Sciatic nerve (tissue), 2 donors: ENCODE measurements at regions not wholly inside any gene's neighbourhood (a gene's known extent, or its start where the extent isn't known, plus 50 kb on each side); places are given as distances from the start of the nearest gene placed in this dataset.
A peak's percentile ranks its signal among the peaks of the same experiment; 100 is the strongest.
"Not testable (repeated sequence)": the region's sequence is repeated elsewhere in the genome, so short reads cannot be mapped to it uniquely, and the experiment has no call there.

ENCODE experiments used
- ATAC-seq: fragments of 200-7000 bp; cut with Tn5 transposase; one replicate; pipeline ENCODE4 v1.9.1; 2020; ENCODE audit warnings: mild to moderate bottlenecking, moderate library complexity
- DNase-seq: peaks from one replicate; pipeline ENCODE4 v3.0.0-alpha.2; 2020; ENCODE audit warnings: low spot score
- intact Hi-C: fragments of 100-400 bp; cut with DNase I; formaldehyde crosslinking; loops from one replicate; pipeline ENCODE4 v1.14.2; 2022
- donor health status: DM: no; HTN: no; CAD: no.
- donor health status: DM: no; HTN: no; CAD: no.

- DNase-seq (no peak), ATAC-seq (no peak)
- intact Hi-C loops = no loop called here
Measured at GRCh38 chr15:88992912-88993376, 79.8 kb upstream of the MFGE8 start.

- intact Hi-C loops = no loop called here
- DNase-seq (no peak), ATAC-seq (no peak)
Measured at GRCh38 chr15:88993662-88994061, 80.5 kb upstream of the MFGE8 start.

- no peak for ATAC-seq
- intact Hi-C loops = no loop called here
- DNase-seq = no peak
Measured at GRCh38 chr15:88994286-88994685, 81.1 kb upstream of the MFGE8 start.

GRCh38 chr15:88995449-88995848 lies 82.3 kb upstream of the MFGE8 start:
- ATAC-seq (no peak), DNase-seq (no peak)
- intact Hi-C loops = no loop called here

GRCh38 chr15:88997531-88997930 lies 84.4 kb upstream of the MFGE8 start:
- DNase-seq (no peak), ATAC-seq (no peak)
- intact Hi-C loops = no loop called here

- intact Hi-C loops = no loop called here
- no peak for ATAC-seq
- DNase-seq = no peak
Measured at GRCh38 chr15:88998980-88999713, 86.0 kb upstream of the MFGE8 start.

GRCh38 chr15:89001708-89002275 lies 86.5 kb upstream of the ABHD2 start:
- intact Hi-C loops = loop anchor here (5.0 kb wide), 1 partner anchor 99 kb away; no protein-coding TSS in a partner anchor
- ATAC-seq, DNase-seq: not testable (repeated sequence)

GRCh38 chr15:89002281-89002761 lies 85.9 kb upstream of the ABHD2 start:
- DNase-seq (no peak), ATAC-seq (peak; percentile 75)
- intact Hi-C loops = loop anchor here (5.0 kb wide), 1 partner anchor 100 kb away; no protein-coding TSS in a partner anchor

- peak; percentile 19 for ATAC-seq
- no peak for DNase-seq
- intact Hi-C loops = loop anchor here (5.0 kb wide), 1 partner anchor 101 kb away; no protein-coding TSS in a partner anchor
Measured at GRCh38 chr15:89002830-89003229, 85.4 kb upstream of the ABHD2 start.

- ATAC-seq = peak; percentile 91
- intact Hi-C loops = loop anchor here (5.0 kb wide), 1 partner anchor 102 kb away; no protein-coding TSS in a partner anchor
- no peak for DNase-seq
Measured at GRCh38 chr15:89003865-89004725, 84.2 kb upstream of the ABHD2 start.

GRCh38 chr15:89004726-89005030 lies 83.6 kb upstream of the ABHD2 start:
- intact Hi-C loops = loop anchor here (5.0 kb wide), 1 partner anchor 102 kb away; no protein-coding TSS in a partner anchor
- DNase-seq (no peak), ATAC-seq (no peak)

GRCh38 chr15:89007527-89007926 lies 80.7 kb upstream of the ABHD2 start:
- ATAC-seq, intact Hi-C loops: not testable (repeated sequence)

GRCh38 chr15:89007989-89008388 lies 80.3 kb upstream of the ABHD2 start:
- intact Hi-C loops = no loop called here
- DNase-seq (no peak), ATAC-seq (no peak)

More at GRCh38 chr15:89007527-89007926, 80.7 kb upstream of the ABHD2 start:
- not testable (repeated sequence) for DNase-seq

GRCh38 chr15:89009080-89009479 lies 79.2 kb upstream of the ABHD2 start:
- DNase-seq (no peak), ATAC-seq (no peak)
- intact Hi-C loops = no loop called here

- DNase-seq (no peak), ATAC-seq (no peak)
- intact Hi-C loops = no loop called here
Measured at GRCh38 chr15:89015412-89016097, 72.7 kb upstream of the ABHD2 start.

- intact Hi-C loops = no loop called here
- DNase-seq (no peak), ATAC-seq (peak; percentile 52)
Measured at GRCh38 chr15:89016549-89017041, 71.7 kb upstream of the ABHD2 start.

- intact Hi-C loops = no loop called here
- peak; percentile 92 for ATAC-seq
- peak; percentile 91 for DNase-seq
Measured at GRCh38 chr15:89017370-89018066, 70.7 kb upstream of the ABHD2 start.

GRCh38 chr15:89018207-89018606 lies 70.0 kb upstream of the ABHD2 start:
- peak; percentile 78 for DNase-seq
- ATAC-seq = peak; percentile 69
- intact Hi-C loops = no loop called here
